HG03342 (cell line): ENCODE measurements at regions not wholly inside any gene's neighbourhood (a gene's known extent, or its start where the extent isn't known, plus 50 kb on each side); places are given as distances from the start of the nearest gene placed in this dataset.

Experiments
- ATAC-seq: cut with Tn5 transposase; IDR thresholded peaks from one replicate; pipeline ENCODE4 v1.9.1; 2021; ENCODE audit warnings: mild to moderate bottlenecking, moderate library complexity; ENCODE audit not compliant: unreplicated experiment

DNA sequence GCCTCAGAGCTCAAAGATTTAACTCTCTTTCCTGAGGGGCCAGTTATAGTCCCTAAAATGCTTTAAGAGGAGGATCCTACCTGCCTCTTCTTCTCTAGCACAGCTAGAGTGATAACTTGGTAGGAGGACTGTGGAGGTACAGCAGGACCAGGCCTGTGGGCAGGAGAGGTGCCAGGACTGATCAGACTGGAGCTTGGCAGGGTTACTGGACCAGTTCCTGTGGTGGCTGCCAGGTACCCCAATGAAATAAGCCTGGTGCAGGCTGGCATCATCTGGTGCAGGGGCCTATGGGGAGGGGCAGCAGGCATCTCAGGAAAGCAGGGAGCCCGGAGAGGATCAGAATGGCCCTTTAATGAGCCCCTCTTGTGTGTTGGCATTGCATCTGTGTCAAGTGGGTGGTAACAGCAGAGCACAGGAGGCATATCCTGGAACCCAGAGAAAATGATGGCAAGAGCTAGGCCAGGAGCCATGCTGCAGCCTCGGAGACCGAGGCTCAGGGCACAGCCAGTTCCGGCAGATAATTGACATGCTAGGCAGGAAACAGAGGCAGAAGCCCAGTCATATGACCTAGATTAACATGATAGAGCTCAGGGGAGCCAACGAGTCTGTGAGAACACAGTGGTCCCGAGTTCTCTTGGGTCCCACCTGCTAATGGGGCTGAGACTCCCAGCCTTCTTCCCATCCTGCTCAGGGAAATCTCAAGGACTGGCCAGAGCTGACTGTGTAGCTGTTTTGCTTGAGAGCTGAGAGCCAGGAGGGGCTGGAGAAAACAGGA, 187.5 kb upstream of the ZBED5 start:
- no peak for ATAC-seq

GRCh38 chr11:11044137-11044855, 186.4 kb upstream of the ZBED5 start:
- ATAC-seq, result no peak

DNA sequence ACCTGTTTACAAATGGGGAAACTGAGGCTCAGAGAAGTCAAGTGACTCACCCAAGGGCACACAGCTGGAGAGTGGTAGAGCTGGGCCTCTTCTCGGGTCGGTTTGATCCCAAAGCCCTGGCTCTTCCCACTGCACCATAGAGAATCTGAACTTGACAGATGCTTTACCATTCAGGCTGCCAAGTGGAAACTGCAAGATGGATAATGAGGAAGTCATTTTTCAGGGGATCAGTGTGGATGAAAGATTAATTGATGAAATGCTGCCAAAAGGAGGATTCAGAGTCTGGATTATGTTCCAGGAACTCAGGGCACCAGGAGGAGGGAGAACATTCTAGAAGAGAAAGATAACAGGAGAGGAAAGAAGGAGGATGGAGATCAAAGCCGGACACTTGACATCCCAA, 185.9 kb upstream of the ZBED5 start:
- no peak for ATAC-seq

DNA sequence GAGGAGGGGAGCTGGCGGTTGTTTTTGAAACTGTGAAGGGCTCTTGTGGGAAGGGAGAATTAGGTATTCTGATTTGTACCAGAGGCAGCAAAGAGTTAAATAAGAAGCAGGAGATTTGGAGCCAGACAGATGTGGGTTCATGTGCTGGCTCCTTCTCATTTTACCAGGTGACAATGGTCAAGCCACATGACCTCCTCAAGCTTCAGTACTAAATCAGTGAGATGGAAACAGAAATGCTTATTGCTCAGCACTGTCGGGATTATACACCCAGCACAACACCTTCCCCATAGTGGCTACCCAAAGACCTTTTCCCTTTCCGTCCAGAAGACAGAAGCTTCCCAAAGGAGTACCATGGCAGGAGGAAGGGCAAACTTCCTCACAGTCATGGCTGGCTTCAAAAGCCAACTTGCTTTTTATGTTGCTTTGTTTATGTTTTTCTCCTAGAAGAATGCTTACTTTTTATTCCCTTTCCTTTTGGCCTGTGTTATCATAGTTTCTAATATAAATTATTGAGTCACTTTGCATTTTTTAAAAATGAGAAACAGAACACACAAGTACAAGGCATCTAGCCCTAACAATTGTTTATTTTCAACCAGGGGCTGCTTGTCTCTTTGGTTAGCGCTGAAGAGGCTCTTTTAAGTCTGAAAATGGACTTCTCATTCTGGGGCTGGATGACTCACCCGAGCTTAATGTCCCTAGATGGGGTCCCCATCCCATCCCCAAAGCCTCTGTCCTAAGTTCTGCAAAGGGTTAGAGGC, 181.5 kb upstream of the ZBED5 start:
- ATAC-seq, result no peak

DNA sequence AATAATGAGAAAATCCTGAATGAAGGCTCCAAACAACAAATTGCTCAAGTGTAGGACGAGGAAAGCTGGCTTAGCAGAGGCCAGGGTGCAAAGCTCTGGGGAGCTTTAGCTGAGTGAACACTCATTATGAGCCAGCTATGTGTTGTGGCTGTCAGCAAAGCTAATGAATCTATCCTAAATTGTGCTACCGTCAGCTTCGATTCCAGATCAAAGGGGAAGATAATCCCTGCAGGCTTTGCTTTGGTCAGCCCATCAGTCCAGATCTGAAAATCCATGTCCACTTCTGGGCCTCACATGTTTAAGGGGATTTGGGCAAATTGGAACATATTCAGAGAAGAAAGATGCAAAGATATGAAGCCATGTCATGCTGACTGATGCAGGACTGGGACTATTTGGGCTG, 180.9 kb upstream of the ZBED5 start:
- ATAC-seq, result no peak

DNA sequence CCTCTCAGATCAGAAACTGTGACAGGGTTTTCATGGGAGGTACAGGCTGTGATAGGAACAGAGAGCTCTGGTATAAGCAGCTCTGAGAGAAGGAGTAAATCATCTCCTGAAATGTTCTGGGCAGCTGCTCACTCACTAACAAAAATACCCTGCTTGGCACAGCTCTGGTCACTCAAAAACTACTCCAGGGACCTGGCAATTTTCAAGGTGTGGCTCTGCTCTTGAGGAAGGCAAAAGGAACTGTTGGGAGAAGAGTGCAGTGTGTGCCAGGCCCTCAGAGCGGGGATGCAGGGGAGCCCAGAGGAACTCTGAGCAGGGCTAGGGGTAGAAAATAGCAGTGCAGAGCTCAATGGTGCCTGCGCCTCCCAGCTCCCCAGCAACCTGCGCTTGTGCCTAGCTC, 180.5 kb upstream of the ZBED5 start:
- no peak for ATAC-seq

DNA sequence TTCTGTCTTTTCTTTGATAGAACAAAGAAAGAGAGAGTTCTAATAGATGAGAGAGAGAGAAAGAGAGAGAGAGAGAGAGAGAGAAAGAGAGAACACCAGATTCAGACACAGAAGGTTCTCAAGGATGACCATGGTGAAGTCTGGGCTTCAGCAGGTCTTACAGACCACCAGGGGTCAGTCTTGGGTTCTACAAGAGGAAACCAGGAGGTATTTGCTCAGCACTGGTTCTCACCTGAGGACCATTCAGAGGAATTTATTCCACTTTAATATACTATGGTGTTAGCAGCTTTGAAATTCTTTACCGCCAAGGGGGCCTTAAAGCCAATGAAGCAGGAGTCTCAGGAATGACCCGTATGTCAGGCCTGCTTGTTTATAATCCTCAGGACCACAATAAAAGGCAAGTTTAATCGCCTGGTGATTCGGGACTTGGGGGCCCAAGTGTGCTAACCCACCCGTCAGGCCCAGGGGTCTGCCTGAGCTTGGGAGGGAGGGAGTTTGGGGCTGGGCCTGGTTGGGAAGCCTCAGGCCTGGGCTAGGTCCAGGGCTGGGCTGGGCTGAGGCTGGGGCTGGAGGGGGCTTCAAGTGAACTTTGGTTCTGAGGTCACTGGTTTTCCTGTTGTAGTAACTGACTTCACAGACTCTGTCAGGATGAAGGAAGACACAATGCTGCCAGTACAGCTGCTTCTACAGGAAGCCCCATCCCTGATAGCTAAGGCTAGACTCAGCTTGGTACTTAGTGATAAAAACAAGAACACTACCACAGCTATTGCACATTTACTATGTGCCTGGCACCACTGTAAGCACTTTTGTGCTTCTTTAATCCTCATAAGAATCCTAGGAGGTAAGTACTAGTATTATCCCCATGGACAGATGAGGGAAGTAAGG, 179.2 kb upstream of the ZBED5 start:
- ATAC-seq, result no peak

- ATAC-seq, result no peak
Observed at GRCh38 chr11:11036185-11036847, 178.5 kb upstream of the ZBED5 start.

DNA sequence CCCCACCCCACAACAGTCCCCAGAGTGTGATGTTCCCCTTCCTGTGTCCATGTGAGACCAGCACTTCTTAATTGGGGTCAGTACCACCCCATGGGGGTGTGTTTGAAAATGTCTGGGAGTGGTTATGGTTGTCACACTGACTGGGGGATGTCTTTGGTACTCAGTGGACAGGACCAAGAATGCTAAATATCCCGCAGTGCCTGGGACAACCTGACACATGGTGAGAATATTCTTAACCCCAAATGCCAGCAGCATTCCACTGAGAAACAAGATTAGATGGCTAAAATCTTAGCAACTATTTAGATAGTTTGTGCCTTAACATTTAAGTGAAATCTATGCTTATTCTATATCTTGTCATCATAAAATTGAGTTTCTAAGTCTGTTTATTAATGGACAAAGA, 177.5 kb upstream of the ZBED5 start:
- no peak for ATAC-seq

GRCh38 chr11:11034476-11034875, 176.6 kb upstream of the ZBED5 start:
- ATAC-seq, result no peak

GRCh38 chr11:11032066-11032465, 174.2 kb upstream of the ZBED5 start:
- ATAC-seq, result no peak

- no peak for ATAC-seq
Observed at GRCh38 chr11:11029027-11029426, 171.2 kb upstream of the ZBED5 start.

GRCh38 chr11:11028017-11028692, 170.3 kb upstream of the ZBED5 start:
- no peak for ATAC-seq

- no peak for ATAC-seq
Observed at GRCh38 chr11:11027288-11027687, 169.4 kb upstream of the ZBED5 start.

- ATAC-seq, result no peak
Observed at GRCh38 chr11:11025087-11025486, 167.2 kb upstream of the ZBED5 start.

DNA sequence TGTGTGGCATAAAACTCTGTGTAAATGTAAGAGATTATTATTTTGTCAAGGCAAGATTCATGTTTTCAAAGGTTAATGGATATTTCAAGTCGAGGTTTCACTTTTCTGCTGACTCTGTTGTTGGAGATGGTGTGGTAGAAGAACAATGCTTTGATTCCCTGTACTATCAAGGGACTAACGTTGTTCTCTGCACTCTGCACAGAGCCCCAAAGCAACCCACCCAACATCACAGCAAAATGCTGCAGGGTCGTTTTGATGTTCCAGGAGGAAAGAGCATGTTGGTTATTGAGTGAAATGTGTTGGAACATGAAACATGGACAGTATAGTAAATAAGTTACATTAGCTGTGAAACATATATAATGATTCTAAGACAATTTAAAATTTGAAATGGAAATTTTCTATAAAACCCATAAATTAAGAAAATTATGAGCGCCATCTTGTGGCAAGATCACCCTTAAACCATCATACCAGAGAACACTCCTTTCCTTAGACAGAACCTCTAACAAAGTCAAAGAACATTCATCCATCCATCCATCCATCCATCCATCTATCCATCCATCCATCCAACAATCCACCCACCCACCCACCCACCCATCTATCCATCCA, 164.4 kb upstream of the ZBED5 start:
- no peak for ATAC-seq

- no peak for ATAC-seq
Observed at GRCh38 chr11:11021563-11021962, 163.7 kb upstream of the ZBED5 start.

DNA sequence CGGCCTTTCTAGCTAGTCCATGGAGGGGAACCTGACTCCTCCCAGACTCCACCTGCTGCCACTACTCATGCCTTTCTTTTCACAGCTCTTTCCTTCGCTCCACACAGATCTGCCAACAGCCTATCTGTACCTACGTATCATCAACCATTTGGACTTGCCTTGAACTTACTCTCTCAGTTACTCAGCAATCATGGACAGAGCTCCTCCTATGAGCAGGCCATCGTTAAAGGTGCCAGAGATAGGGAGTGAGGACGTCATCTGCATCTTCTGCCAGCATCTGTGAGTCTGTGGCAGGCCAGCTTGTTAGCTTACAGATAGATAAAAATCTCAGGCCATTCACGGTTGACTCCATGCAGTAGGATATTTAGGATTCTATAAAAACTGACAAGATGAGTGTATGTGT, 162.9 kb upstream of the ZBED5 start:
- ATAC-seq, result no peak

- ATAC-seq, result no peak
Observed at GRCh38 chr11:11020219-11020726, 162.4 kb upstream of the ZBED5 start.
